Neural progenitor cell (in vitro differentiated cells): ENCODE measurements at regions not wholly inside any gene's neighbourhood (a gene's known extent, or its start where the extent isn't known, plus 50 kb on each side); places are given as distances from the start of the nearest gene placed in this dataset.
"Not testable (repeated sequence)": the region's sequence is repeated elsewhere in the genome, so short reads cannot be mapped to it uniquely, and the experiment has no call there.

Source experiments
- DNase-seq: peaks from one replicate; pipeline ENCODE4 v3.0.0-alpha.2; 2016; ENCODE audit warnings: low spot score
- H2AFZ ChIP-seq: fragments of 200-600 bp; sonication (generic); replicated peaks from 2 replicates; pipeline ENCODE4 v1.6.1; 2016; ENCODE audit warnings: antibody characterized with exemption
- H3F3A ChIP-seq: fragments of 200-600 bp; sonication (generic); 2 replicates; pipeline ENCODE4 v1.6.1; 2016; ENCODE audit warnings: antibody characterized with exemption, low read depth
- H3K27ac ChIP-seq: fragments of 200-600 bp; sonication (generic); 2 replicates; pipeline ENCODE4 v1.5.1; 2016; ENCODE audit warnings: mild to moderate bottlenecking
- H3K27me3 ChIP-seq: fragments of 200-600 bp; sonication (generic); 2 replicates; pipeline ENCODE4 v1.6.1; 2016; ENCODE audit warnings: mild to moderate bottlenecking, moderate library complexity
- H3K36me3 ChIP-seq: fragments of 200-600 bp; sonication (generic); 2 replicates; pipeline ENCODE4 v1.5.1; 2016
- H3K4me1 ChIP-seq: fragments of 200-600 bp; sonication (generic); 2 replicates; pipeline ENCODE4 v1.6.1; 2016; ENCODE audit warnings: mixed run types
- H3K4me2 ChIP-seq: fragments of 200-600 bp; sonication (generic); 2 replicates; pipeline ENCODE4 v1.6.1; 2016
- H3K4me3 ChIP-seq: fragments of 200-600 bp; sonication (generic); 2 replicates; pipeline ENCODE4 v1.5.1; 2016
- H3K79me2 ChIP-seq: fragments of 200-600 bp; sonication (generic); 2 replicates; pipeline ENCODE4 v1.6.1; 2016; ENCODE audit warnings: low read depth
- H3K9ac ChIP-seq: fragments of 200-600 bp; sonication (generic); 2 replicates; pipeline ENCODE4 v1.6.1; 2016
- H3K9me3 ChIP-seq: fragments of 200-600 bp; sonication (generic); 2 replicates; pipeline ENCODE4 v1.5.1; 2016; ENCODE audit warnings: low read depth
- H4K20me1 ChIP-seq: fragments of 200-600 bp; sonication (generic); 2 replicates; pipeline ENCODE4 v1.6.1; 2016; ENCODE audit warnings: low read depth
- H3K27ac Mint-ChIP-seq: 3 replicates; pipeline ENCODE4 v1.8.0; 2021; ENCODE audit warnings: mixed read lengths
- H3K27me3 Mint-ChIP-seq: 2 replicates; pipeline ENCODE4 v1.8.0; 2022; ENCODE audit warnings: low read depth, mild to moderate bottlenecking, inconsistent platforms, moderate library complexity, mixed read lengths; ENCODE audit not compliant: insufficient read depth
- H3K36me3 Mint-ChIP-seq: 3 replicates; pipeline ENCODE4 v1.8.0; 2021; ENCODE audit warnings: mixed read lengths
- H3K4me1 Mint-ChIP-seq: 3 replicates; pipeline ENCODE4 v1.8.0; 2021; ENCODE audit warnings: mixed read lengths
- H3K4me3 Mint-ChIP-seq: 3 replicates; pipeline ENCODE4 v1.8.0; 2021; ENCODE audit warnings: mild to moderate bottlenecking, moderate library complexity, mixed read lengths
- H3K9me3 Mint-ChIP-seq: 3 replicates; pipeline ENCODE4 v1.8.0; 2020; ENCODE audit warnings: mixed read lengths
- CTCF ChIP-seq: fragments of 200-600 bp; sonication (generic); IDR thresholded peaks from 2 replicates; pipeline ENCODE4 v1.5.1; 2017; ENCODE audit warnings: antibody characterized with exemption, mild to moderate bottlenecking
- EZH2 ChIP-seq: fragments of 200-600 bp; sonication (generic); IDR thresholded peaks from 2 replicates; pipeline ENCODE4 v1.6.1; 2017; ENCODE audit warnings: antibody characterized with exemption, mild to moderate bottlenecking, moderate library complexity
- EZH2phosphoT487 ChIP-seq: fragments of 200-600 bp; sonication (generic); IDR thresholded peaks from 2 replicates; pipeline ENCODE4 v1.6.1; 2017; ENCODE audit warnings: antibody characterized with exemption

DNA sequence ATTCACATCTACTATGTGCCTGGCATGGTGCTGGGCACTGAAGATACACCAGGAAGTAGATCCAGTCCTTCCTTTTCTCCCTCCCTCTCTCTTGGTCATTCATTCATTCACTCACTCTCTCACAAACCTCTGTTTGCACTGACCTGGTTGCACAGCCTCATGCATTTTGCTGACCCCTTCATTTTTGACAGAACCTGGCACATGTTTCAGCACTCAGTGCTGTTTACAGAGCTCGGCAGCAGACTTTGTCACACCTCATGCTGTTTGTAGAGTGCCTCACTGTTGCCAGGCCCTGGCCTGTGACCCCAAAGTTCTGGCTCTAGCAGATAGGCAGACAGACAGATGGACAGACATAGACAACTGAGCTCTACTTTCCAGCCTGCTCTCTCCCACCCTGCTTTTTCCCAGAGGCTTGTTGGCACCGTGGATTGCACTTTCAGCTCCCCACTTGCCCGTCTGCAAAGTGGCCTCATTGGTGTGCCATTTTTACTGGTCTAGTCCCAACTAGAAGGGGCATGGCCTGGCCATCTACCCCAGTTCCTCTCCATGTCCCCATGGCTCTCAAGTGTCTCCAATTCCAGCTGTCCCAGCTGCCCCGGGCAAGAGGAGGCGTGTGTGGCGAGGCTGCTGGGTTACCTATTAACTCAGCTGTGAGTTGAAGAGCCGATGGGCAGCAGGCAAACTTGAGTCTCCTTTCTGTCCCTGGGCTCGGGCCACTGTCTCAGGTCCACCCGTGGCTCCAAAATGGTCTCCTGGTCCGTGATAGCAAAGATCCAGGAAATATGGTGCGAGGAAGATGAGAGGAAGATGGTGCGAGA is 277.0 kb upstream of the TEKT4 start:
- not testable (repeated sequence) for H3K4me2 ChIP-seq, H3K9me3 ChIP-seq, DNase-seq, H3K4me3 ChIP-seq, H3K79me2 ChIP-seq, H3K27ac ChIP-seq, H3K27me3 ChIP-seq, H3F3A ChIP-seq, H3K36me3 Mint-ChIP-seq, H3K36me3 ChIP-seq, H3K27ac Mint-ChIP-seq, H3K4me3 Mint-ChIP-seq, H3K4me1 Mint-ChIP-seq, H3K4me1 ChIP-seq, H4K20me1 ChIP-seq, H3K27me3 Mint-ChIP-seq, H2AFZ ChIP-seq, H3K9ac ChIP-seq
- H3K9me3 Mint-ChIP-seq: peaks cover 21% of the 10 kb centered on the region

GRCh38 chr2:94595956-94596355 is 275.3 kb upstream of the TEKT4 start:
- H3K27ac ChIP-seq, H2AFZ ChIP-seq, H3K4me1 Mint-ChIP-seq, H3K9me3 ChIP-seq, H3K9ac ChIP-seq, H3K36me3 Mint-ChIP-seq, H3K27me3 ChIP-seq, H3F3A ChIP-seq, H3K27me3 Mint-ChIP-seq, H3K27ac Mint-ChIP-seq, DNase-seq, H3K4me3 ChIP-seq, H4K20me1 ChIP-seq, H3K79me2 ChIP-seq, H3K4me1 ChIP-seq, H3K4me2 ChIP-seq, H3K4me3 Mint-ChIP-seq, H3K36me3 ChIP-seq: not testable (repeated sequence)
- H3K9me3 Mint-ChIP-seq: peaks cover 25% of the 10 kb centered on the region

GRCh38 chr2:94598075-94598713 is 273.0 kb upstream of the TEKT4 start:
- not testable (repeated sequence) for H3K9me3 ChIP-seq, H2AFZ ChIP-seq, H3K27ac Mint-ChIP-seq, H3K4me1 ChIP-seq, H3K36me3 ChIP-seq, H3K9ac ChIP-seq, H3K27me3 ChIP-seq, H3F3A ChIP-seq, H3K4me2 ChIP-seq, H3K4me3 ChIP-seq, H3K4me1 Mint-ChIP-seq, H3K36me3 Mint-ChIP-seq, H4K20me1 ChIP-seq, H3K27ac ChIP-seq, DNase-seq, H3K79me2 ChIP-seq, H3K4me3 Mint-ChIP-seq, H3K27me3 Mint-ChIP-seq
- H3K9me3 Mint-ChIP-seq: peaks cover 26% of the 10 kb centered on the region

- H3K27me3 Mint-ChIP-seq, H3K4me1 Mint-ChIP-seq, H3K4me1 ChIP-seq, H3K79me2 ChIP-seq, H3K9me3 ChIP-seq, H3F3A ChIP-seq, H3K4me3 ChIP-seq, H3K27ac Mint-ChIP-seq, H3K36me3 ChIP-seq, DNase-seq, H3K4me2 ChIP-seq, H2AFZ ChIP-seq, H4K20me1 ChIP-seq, H3K27ac ChIP-seq, H3K4me3 Mint-ChIP-seq, H3K36me3 Mint-ChIP-seq, H3K9ac ChIP-seq, H3K27me3 ChIP-seq: not testable (repeated sequence)
- peaks cover 36% of the 10 kb centered on the region for H3K9me3 Mint-ChIP-seq
Observed at GRCh38 chr2:94600929-94601328, 270.3 kb upstream of the TEKT4 start.

DNA sequence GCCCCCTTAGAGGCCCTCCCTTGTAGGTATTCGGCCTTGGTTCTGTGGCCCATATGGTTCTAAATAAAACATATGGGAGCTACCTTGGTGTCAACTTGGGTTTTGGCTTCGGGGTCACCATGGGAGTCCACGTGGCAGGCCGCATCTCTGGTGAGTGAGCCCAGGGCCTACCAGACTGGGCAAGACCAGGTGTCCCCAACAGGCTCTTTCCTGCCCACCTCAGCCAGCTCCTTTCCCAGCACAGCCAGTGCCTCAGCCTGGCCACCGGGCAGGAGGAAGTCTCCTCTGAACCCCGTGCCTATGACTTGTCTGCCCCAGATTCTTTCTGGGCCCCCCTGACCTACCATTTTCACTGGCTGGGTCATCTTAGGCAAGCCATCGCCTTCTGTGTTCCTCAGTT is 268.8 kb upstream of the TEKT4 start:
- H3K4me2 ChIP-seq: no peak overlapping the region
- H3K4me1 ChIP-seq: no peaks in the 10 kb centered on the region
- H3K9me3 ChIP-seq: no peaks in the 10 kb centered on the region
- no peaks in the 10 kb centered on the region for H3K27me3 ChIP-seq
- no peak overlapping the region for H3K27ac Mint-ChIP-seq
- no peak overlapping the region for H3K9ac ChIP-seq
- peaks cover 11% of the 10 kb centered on the region for H3K27me3 Mint-ChIP-seq
- no peaks in the 10 kb centered on the region for H3K36me3 Mint-ChIP-seq
- no peaks in the 10 kb centered on the region for H3F3A ChIP-seq
- H3K4me3 ChIP-seq: no peak overlapping the region
- H4K20me1 ChIP-seq: no peaks in the 10 kb centered on the region
- H3K4me3 Mint-ChIP-seq: no peak overlapping the region
- H3K36me3 ChIP-seq: no peaks in the 10 kb centered on the region
- no peak overlapping the region for H3K27ac ChIP-seq
- DNase-seq: no peak
- H2AFZ ChIP-seq: no peak overlapping the region
- H3K9me3 Mint-ChIP-seq: peaks cover 41% of the 10 kb centered on the region
- no peaks in the 10 kb centered on the region for H3K79me2 ChIP-seq
- peaks cover 5% of the 10 kb centered on the region for H3K4me1 Mint-ChIP-seq
- no peak for TF ChIP-seq EZH2
- TF ChIP-seq EZH2phosphoT487: no peak
- no peak for TF ChIP-seq CTCF
